GM03348 (cell line): ENCODE measurements at regions not wholly inside any gene's neighbourhood (a gene's known extent, or its start where the extent isn't known, plus 50 kb on each side); places are given as distances from the start of the nearest gene placed in this dataset.

Experiments used
- DNase-seq: peaks from one replicate; pipeline ENCODE4 v3.0.0; 2012; ENCODE audit warnings: low spot score

- no peak for DNase-seq
Observed at GRCh38 chr1:170460001-170460400, 72.0 kb upstream of the GORAB start.

- no peak for DNase-seq
Observed at GRCh38 chr1:170460414-170461155, 71.4 kb upstream of the GORAB start.

DNA sequence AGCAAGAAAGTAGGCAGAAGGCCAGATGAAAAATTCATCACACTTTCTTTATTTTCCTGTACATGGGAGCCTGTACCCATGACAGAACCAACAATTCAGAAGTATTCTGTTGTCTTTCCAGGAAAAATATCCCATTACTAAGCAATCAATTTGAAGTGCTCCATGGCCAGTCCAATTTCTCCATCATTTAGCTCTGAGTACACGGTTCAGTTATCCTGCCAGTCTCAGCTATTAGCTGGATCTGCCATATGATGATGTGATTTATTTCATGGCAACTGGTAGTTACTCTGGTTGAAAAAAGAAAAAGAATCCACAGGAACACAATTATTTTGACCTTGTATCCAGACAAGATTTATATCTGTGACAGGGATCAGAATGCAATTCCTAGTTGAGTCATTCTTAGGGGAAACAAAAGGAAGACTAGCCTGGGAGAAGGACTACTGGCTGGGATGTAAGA lies 70.6 kb upstream of the GORAB start:
- DNase-seq: peak; percentile 49

- DNase-seq: peak; percentile 77
Observed at GRCh38 chr1:170461762-170462384, 70.1 kb upstream of the GORAB start.

GRCh38 chr1:170470121-170470520 lies 61.8 kb upstream of the GORAB start:
- no peak for DNase-seq

DNA sequence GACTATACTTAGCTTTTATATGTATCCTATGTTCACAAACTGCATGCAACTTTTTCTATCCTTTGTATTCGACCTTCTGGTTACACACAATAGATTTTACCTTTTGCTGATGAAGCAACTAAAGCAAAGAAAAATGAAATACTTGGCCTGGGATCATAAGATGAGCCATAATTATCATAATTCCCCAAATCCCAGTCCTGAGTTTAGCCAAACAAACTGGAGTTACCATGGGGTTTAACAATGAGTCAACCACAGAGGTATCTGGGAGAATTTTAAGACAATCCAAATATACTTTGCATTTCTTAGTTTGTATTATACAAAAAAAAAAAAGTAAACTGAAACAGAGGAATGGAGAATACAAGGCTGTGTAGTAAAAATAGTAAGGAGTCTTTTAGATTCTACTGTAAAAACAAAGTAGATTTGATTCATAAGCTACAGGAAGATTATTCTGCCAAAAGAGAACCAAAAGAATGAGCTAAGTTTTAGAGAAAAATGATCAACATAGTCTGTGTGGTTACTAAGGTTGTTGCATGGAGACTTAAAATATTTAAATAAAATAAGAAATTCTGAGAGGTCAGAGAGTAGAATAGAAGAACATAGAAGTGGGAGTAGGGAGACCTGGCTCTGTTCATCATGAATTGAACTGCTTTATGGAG lies 60.4 kb upstream of the GORAB start:
- DNase-seq: peak; percentile 51

DNA sequence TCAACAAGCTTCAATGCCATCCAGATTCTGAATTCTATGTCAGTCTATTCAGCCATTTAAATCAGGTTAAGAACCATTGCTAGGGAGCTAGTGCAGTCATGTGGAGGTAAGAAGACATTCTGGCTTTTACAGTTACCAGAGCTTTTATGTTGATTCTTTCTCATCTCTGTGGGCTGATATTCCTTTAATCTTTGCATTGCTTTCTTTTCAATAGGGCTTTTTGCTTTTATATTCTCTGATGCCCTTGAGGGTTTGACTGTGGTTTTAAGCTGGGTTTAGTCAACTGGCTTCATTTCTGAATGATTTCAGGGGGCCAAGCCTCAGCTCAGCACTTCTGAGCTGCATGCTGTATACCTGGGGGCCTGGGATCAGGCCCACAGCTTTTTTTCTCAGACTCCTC lies 51.0 kb upstream of the GORAB start:
- DNase-seq: no peak
